NCI-H2196 (cell line): ENCODE measurements at regions not wholly inside any gene's neighbourhood (a gene's known extent, or its start where the extent isn't known, plus 50 kb on each side); places are given as distances from the start of the nearest gene placed in this dataset.

ENCODE experiments used
- DNase-seq: peaks from one replicate; lab custom pipeline; 2025; ENCODE audit not compliant: unreplicated experiment; lab: John Stamatoyannopoulos, UW

DNA sequence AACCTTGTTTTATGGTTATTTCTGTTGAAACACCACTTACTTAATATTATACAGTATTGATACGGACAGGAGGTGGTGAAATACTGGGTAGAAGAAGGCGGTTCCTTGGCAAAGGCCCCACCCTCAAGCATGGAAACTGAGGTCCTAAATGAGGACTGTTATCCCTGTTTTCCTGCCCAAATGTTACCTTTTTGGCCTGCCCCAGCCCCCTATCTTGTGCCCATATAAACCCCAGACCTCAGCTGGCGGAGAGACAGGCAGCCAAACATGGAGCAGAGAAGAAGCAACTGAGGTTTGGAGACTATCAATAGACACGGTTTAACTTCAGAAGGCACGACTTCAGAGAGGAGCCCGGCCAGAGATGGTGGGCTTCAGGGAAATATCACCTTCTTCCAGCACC, 640.1 kb downstream of the PTPRU start:
- DNase-seq = no peak

DNA sequence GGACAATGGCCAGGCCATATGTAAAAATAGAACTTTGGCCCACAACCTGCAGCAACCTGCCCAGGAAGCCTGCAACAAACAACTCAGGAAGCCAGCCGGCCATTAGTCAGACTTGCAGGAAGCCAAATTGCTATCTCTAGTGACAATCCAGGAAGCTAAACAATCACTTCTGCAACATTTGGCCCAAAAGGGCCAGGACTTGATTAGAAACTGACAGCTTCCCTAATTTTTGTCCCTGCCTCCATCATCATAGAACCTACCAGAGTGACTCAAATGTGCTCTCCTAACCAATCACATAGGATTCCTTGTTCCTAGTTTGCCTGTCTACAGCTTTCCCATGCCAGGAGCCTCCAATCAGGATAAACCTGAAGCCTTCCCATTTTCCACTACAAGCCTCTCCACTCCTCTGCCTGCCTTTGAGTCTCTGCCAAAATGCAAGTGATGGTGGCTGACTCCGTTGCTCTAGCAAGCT, 639.3 kb downstream of the PTPRU start:
- peak; percentile 57 for DNase-seq

DNA sequence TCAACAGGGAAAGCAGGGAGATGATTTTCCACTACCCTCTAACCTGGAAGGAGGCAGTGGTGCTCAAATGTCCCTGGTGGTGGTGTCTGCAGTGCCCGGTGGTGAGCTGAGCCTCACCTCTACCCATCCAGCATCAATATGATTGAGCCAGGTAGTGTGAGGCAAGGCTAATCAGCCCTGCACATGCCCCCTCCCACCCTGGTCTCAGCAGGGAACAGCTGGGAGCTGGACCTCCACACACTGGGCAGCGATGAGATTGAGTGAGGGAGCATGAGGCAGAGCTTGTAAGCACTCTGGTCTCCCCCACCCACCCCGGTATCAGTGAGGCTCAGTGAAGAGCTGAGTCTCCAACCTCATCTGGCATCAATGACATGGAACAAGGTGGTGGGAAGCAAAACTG, 634.3 kb downstream of the PTPRU start:
- DNase-seq = no peak

DNA sequence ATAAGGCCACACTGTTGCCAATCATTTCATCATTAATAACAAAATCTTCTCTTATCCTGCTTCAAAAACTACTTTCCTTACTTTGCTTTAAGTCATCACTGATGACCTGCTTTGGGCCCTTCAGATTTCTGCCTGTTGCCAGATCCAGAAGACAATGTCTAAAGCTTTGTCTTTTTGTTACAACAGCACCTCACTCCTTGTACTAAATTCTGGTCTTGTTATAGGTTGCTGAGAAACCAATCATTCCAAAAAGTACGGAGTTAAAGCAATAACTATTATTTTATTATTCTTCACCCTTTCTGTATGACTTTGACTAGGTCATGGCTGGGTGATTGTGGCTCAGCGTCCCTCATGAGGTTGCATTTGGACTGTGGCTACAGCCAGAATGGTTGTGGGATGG, 633.5 kb downstream of the PTPRU start:
- no peak for DNase-seq

DNA sequence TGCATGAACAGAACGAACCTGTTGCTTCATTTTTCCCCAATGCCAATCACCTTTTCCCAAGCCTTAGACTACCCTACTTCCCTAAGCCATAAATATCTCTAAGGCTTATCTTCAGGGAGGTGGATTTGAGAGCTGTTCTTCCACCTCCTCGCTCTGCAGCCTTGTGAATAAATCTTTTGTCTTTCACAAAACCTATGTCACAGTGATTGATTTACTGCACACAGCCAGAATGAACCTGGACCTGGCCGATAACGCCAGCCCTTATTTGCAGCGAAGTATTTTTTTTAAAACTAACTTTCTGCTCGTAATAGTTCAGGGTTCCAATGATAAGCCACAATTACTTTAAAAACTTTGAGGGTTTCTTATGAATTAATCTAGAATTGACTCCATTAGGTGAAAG, 632.6 kb downstream of the PTPRU start:
- no peak for DNase-seq

DNA sequence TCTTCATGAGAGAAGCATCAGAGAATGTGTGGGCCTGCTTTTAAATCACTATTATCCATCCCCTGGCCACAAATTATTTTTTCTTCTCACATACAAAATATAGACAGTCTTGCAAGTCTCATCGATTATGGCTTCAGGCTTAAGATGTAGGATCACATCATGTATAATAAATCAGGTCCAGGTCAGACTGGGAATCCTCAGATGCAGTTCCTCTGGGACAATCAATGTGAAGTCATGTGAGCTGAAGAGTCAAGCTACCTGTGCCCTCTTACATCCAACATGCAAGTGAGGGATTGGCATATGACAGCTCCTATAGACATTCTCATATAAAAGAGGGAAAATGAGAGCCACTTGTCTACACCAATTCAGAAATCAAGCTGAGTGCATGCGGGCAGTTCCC, 631.8 kb downstream of the PTPRU start:
- DNase-seq = no peak

DNA sequence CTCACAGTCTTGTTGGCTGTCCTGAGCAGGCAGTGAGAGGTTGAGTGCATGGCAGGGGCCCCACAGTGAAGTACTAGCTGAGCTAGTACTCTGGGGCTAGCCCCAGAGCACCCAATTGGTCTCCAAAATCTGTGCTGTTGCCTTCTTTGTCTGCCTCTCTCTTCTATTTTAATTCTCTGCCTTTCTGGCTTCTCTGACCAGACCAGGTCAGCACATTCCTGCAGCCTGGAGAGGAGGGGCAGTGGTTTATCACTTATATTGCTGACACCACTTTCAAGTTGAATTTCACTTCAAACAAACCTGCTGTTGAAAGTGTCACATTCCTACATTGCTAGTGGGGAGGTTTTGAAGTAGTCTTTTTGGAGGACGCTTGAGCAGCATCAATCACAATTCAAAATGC, 628.7 kb downstream of the PTPRU start:
- DNase-seq = no peak

DNA sequence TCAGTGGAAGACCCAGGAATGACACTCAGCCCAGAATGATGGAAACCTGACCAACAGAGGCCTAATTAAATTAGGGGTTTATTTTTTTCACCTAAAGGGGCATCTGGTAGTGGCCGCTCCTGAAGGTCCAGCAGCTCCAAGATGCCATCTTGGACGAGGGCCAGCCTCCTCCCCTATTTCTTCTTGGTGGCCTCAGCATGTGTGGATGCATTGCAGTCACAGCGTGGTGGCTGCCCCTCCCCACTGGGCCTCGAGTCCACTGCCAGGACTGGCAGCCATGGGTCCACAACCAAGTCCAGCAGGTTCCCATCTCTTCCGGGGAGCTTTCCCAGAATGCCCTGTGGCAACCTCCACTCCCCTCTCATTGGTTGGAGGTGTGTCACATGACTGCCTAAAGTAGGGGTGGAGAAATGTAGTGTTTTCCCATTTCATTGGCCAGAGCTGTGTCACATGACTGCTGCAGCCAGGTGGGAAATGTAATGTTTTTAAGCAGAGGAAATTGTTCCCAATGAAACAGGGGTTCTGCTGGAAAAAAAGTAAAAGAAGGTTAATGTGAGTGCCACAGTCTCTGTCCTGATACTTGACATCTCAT, 628.2 kb downstream of the PTPRU start:
- no peak for DNase-seq

DNA sequence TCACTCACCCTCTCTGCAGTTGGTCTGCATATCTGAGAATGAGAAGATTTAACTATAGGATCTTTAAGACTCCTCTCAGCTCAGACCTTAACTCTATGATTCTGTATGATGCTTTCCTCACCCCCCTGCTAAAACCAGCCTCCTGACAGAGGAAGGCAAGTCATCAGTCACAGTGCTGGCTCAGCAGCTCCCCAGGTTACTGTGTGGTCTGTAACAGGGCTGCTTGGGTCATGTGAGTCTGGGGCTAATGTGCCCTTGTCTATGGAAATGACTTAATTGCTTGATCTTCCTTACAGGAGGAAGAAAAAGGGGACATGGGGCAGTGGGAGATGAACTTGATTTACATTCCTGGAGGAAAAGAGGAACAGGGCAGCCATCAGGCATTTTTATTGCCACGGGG, 625.6 kb downstream of the PTPRU start:
- DNase-seq = no peak

DNA sequence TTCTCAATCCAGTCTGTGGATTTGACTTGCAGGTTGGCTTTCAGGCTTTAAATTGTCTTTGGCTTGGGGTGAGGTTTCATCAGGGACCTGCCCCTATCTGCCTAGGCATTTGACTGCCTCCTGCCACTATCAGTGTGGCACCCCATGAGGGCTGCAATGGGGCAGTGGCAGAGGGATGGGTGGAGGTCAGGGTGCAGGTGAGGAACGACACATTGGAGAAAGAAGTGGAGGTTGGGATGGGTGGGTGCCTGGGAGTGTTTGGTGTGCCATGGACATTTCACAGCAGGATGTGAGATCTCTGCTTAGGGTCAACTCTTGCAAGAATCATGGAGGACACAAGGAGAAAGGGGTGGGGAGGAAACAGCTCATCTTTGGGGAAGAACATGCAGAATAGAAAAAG, 625.1 kb downstream of the PTPRU start:
- DNase-seq = no peak

DNA sequence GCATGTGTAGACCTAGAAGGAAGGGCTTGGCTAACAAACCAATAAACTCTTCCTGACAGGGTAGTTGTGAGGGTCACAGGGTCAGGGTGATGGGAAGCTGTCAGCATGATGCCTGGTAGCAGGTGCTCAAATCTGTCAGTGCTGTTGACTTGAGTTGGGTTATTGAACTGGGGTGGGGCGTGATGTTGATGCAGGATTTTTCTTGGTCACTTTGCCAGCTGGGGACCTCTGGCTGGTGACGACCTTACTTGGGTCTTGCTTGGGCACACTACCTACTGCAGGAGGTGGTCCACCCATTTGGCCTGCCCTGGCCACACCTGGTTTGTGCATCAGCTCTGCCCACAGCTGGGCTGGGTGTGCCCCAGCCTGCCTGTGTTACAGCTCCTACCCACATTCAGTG, 624.4 kb downstream of the PTPRU start:
- no peak for DNase-seq

DNA sequence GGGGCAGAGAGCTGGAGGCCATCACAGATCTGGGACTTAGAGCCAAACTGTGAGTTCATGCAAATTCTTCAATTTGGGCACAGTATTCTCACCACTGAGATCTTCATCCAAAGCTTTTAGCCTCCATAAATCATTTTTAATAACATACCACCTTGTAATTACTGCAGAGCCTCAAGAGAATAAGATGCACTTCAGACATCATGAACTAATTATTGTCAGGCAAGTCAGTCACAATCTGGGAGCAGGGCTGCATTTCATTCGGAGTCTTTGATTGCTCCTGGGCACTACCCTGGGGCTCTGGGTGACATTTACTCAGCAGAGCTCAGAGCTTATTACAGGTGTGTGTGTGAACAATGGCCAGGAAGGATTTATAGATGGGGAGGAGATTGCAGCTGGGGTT, 623.7 kb downstream of the PTPRU start:
- no peak for DNase-seq

DNA sequence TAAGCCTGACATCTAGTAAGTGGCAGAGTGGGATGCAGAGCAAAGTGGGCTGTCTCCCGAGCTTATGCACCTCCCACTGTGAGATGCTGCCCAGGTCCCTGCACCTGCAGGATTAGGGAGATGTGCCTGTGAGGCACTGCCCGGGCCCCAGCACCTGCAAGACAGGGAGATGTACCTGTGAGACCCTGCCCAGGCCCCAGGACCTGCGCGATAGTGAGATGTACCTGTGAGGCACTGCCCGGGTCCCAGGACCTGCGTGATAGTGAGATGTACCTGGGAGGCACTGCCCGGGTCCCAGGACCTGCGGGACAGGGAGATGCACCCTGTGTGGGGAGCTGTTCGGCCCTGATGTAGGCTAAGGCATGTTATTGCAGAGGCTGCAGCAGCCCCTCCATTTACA, 622.8 kb downstream of the PTPRU start:
- no peak for DNase-seq

DNA sequence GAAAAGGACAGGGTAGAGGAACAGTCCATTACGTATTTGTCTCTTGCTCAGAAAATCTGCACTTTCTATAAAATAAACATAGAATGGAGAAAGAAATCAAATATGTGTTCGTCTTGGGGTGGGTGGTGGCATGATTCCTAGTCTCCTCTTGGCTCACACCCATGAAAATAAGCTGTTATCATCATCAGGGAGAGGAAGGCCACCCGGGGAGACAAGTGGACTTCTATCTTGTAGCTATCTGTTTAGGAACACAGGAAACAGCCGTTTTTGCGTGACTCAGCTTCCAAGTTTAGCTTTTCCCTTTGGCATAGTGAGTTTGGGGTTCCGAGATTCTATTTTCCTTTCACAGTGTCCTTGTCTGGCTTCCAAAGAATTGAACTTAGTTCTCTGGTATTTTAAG, 622.3 kb downstream of the PTPRU start:
- DNase-seq = no peak

DNA sequence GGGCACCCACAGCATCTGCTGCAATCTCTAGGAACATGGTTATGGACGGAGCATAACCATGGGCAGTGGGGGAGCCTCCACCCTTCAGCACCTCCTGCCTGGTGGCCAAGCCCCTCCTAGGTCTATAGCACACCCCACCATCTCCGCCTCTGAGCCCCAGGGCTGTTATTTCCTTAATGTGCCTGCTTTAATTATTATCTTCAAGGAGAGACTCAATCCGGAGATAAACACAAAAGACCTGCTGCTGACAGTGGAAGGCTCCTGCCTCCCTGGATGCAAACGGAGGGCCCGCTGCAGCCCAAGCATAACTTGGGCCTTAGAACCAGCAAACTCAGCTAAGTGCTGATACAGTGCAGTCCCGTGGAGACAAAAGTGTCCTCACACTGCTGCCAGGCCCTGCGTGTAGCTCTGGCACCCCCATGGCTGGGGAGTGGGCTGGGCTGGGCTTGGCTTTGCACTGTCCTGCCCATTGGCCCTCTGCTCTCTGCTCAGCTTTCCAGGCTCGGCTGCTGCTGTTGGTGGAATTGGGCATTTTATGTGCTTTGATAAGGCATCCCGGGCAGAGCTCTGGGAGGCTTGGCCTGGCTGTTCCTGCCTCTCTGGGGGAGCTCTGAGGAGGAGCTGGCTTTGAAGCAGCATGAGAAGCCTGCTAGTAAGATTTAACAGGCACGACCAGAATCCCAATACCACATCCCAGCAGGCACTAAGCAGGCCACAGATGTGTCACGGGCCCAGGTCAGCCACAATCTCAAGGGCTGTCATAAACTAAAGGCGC, 620.2 kb downstream of the PTPRU start:
- no peak for DNase-seq

DNA sequence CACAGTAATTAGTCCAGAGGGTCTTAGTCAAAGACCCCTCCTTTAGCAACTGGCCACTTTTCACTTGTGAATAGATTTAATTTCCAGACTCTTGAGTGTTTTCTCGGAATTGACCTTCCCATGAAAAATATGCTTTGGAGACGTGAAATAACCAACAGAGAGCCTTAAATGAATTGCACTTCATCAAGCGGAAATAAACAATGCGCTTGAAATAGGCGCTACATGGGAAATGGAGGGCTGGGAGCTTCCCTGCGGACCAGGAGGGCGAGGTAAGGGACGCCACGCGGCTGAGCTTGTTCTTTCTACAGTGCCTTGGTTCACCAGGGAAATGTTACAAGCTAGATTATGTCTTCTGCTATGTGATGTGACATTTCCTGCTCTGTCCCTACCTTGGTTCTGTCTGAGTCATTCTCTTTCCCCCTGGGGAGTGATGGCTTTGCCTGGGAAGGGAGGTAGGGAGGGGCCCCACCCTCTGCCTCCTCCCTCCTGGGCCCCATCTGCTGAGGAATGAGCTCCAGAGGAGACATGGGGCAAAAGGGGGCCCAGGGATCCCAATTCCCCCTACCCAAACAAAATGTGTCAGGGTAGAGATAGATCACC, 619.3 kb downstream of the PTPRU start:
- no peak for DNase-seq

DNA sequence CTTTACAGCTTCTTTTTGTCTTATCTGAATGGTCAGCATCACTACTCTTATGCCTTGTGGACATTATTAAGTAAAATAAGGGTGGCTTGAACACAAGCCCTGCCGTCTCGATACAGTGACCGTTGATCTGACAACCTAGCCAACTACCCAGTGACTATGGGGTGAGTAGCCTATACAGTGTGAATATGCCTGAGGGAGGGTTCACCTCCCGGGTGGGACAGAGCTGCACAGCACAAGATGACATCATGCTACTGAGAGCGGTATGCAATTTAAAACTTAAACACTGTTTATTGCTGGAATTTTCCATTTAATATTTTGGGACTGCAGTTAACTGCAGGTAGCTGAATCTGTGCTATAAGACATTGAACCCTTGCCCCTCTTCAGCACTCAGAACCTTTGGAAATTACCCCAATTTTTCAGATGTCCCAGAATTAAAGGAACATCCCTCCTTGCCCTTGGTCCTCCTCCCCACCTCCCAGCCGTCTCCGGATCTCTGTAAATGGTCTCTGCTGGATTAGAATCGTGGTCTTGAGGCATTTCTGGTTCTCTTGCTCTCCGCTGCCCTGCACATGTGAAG, 618.5 kb downstream of the PTPRU start:
- DNase-seq = no peak

DNA sequence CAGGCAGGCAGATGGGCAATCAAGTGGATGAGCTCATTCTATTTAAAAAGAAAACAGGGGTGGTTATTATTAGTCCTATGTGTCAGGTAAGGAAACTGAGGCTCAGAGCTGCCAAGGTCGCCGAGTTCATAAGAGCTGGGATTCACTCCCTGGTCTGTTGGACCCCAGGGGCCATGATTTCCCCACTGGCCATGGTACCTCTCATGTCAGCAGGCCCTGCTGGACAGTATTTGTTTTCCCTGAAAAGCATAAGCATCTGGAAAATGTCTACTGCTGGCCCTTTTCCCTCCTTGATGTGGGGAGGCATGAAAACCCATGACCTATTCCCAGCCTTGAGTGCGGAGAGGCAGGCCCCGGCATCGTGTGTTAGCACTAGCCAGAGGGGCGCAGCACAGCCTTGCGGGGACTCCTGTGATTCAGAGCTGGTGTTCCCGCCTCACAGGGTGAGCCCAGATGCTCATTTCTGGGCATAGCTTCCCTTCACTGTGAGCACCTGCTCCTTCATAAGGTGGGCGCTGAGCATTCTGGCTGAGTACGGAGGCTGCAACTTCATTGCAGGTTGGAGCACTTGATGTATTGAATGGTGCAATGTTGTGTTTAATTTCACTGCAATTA, 617.5 kb downstream of the PTPRU start:
- DNase-seq = no peak

DNA sequence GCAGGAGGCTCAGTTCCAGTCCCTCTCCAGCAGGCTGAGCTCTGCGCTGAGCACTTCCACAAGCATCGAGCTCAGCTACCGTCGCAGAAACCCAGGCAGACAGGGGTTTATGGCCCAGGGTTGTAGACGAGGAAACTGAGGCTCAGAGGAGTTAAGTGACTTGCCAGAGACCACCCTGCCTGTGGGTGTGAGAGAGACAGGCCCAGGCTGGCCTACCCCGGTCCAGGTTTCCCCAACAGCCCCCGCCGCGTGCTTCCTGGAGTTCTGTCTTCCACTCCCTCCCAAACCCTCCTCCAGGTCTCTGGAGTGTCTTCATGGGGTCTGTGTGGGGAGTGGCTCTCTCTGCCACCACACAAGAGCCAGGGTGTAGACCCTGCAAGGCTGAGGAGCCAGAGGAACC, 615.9 kb downstream of the PTPRU start:
- DNase-seq = no peak

DNA sequence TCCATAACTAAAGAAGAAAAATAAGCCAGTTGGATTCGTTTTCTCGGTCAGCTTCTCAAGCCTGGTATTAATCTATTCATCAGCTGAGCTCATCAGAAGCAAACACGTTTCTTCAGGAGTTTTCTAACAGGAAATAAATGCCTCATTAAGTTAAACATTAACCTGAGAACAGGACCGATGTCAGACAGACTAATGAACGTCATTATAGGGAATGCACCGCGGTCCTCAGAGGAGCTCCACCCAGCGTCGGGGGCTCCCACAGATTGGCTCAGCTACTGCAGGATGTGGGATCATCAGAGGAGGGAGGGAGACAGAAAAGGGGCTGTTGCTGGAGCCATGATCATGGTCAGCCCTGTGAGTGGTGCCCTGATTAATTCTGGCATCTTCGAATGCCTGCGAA, 615.4 kb downstream of the PTPRU start:
- no peak for DNase-seq

DNA sequence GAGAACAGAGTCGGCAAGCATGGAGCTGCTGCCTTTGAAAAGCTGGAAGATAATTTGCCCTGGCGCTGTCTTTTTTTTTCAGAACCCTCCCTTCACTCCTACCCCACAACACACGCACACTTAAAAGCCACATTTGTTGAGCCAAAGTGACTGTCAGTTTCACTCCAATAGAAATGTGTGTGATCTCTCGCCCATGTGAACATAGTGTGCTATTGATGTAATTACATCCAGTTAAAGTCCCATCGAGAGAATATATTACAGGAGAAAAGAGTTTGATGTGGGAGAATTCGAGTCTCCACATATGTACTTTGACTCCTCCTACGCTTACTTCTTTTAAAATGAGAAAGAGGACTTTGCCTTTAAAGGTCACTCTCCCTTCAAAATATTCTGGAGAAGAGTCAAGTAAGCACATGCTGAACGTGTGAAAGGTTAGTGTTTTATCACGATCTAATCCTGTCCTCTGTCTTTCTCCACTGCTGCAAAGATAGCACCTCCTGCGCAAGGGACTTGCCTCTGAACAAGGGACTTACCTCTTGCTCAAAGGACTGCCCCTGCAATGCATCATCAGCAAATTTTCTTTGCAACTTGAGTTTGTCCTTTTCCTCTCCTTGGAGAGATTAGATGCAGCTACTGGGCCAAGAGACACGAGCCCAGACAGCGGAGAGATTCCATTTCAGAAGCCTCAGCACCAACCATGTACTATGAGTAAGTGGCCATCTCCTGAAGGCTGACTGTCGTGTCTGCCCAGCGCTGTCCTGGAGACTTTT, 613.9 kb downstream of the PTPRU start:
- DNase-seq = no peak
